ENCODE measurements at regions not wholly inside any gene's neighbourhood (a gene's known extent, or its start where the extent isn't known, plus 50 kb on each side); places are given as distances from the start of the nearest gene placed in this dataset.
A peak's percentile ranks its signal among the peaks of the same experiment; 100 is the strongest.

DNA sequence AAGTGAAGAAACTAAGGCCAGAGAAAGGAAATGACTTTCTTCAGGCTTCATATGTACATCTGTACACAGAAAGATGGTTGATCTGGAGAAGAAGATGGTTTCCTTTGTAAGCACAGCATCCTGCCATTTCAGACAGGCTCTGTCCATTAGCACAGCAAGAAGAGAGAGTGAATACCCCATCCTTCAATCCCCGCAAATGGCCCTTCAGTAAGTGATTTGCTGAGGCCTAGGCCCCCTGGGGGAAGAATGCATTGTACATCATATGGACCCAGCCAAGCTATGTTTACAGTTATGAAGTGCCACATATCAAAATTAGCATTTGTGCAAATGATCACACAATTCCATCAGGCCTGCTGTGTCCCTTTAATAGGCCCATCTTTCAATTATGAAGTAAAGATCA is 657.4 kb downstream of the BRINP1 start:
- TF ChIP-seq, protein P1, sequence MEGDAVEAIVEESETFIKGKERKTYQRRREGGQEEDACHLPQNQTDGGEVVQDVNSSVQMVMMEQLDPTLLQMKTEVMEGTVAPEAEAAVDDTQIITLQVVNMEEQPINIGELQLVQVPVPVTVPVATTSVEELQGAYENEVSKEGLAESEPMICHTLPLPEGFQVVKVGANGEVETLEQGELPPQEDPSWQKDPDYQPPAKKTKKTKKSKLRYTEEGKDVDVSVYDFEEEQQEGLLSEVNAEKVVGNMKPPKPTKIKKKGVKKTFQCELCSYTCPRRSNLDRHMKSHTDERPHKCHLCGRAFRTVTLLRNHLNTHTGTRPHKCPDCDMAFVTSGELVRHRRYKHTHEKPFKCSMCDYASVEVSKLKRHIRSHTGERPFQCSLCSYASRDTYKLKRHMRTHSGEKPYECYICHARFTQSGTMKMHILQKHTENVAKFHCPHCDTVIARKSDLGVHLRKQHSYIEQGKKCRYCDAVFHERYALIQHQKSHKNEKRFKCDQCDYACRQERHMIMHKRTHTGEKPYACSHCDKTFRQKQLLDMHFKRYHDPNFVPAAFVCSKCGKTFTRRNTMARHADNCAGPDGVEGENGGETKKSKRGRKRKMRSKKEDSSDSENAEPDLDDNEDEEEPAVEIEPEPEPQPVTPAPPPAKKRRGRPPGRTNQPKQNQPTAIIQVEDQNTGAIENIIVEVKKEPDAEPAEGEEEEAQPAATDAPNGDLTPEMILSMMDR (IDR thresholded peaks at IDR 0.05; ENCODE audit: poor library complexity, severe bottlenecking), result no peak
- TF ChIP-seq RAD21 (conservative IDR thresholded peaks at IDR 0.05) (peak; percentile 13), MXI1 (conservative IDR thresholded peaks at IDR 0.05; ENCODE audit: poor library complexity, severe bottlenecking) (no peak), EP300 (conservative IDR thresholded peaks at IDR 0.05; ENCODE audit: poor library complexity, severe bottlenecking) (peak; percentile 77), POLR2AphosphoS5 (IDR thresholded peaks at IDR 0.05) (peak; percentile 60), TAF1 (IDR thresholded peaks at IDR 0.05; ENCODE audit: low read depth) (no peak), EZH2 (IDR thresholded peaks at IDR 0.05; ENCODE audit: borderline replicate concordance, insufficient read depth, low read length, poor library complexity, severe bottlenecking) (no peak)
- TF ChIP-seq, protein P2, sequence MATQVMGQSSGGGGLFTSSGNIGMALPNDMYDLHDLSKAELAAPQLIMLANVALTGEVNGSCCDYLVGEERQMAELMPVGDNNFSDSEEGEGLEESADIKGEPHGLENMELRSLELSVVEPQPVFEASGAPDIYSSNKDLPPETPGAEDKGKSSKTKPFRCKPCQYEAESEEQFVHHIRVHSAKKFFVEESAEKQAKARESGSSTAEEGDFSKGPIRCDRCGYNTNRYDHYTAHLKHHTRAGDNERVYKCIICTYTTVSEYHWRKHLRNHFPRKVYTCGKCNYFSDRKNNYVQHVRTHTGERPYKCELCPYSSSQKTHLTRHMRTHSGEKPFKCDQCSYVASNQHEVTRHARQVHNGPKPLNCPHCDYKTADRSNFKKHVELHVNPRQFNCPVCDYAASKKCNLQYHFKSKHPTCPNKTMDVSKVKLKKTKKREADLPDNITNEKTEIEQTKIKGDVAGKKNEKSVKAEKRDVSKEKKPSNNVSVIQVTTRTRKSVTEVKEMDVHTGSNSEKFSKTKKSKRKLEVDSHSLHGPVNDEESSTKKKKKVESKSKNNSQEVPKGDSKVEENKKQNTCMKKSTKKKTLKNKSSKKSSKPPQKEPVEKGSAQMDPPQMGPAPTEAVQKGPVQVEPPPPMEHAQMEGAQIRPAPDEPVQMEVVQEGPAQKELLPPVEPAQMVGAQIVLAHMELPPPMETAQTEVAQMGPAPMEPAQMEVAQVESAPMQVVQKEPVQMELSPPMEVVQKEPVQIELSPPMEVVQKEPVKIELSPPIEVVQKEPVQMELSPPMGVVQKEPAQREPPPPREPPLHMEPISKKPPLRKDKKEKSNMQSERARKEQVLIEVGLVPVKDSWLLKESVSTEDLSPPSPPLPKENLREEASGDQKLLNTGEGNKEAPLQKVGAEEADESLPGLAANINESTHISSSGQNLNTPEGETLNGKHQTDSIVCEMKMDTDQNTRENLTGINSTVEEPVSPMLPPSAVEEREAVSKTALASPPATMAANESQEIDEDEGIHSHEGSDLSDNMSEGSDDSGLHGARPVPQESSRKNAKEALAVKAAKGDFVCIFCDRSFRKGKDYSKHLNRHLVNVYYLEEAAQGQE (IDR thresholded peaks at IDR 0.05; ENCODE audit: borderline replicate concordance), result no peak

Data from neural cell (in vitro differentiated cells).